WTC11 (cell line): ENCODE measurements at regions not wholly inside any gene's neighbourhood (a gene's known extent, or its start where the extent isn't known, plus 50 kb on each side); places are given as distances from the start of the nearest gene placed in this dataset.

ENCODE experiments used
- ATAC-seq: fragments of 200-7000 bp; cut with Tn5 transposase; 2 replicates; pipeline ENCODE4 v1.10.0; 2021; ENCODE audit warnings: mild to moderate bottlenecking, moderate library complexity
- CTCF ChIA-PET: fragments of 300-600 bp; sonication (Branson Sonifier 250); formaldehyde crosslinking; loops from one replicate; lab custom pipeline; 2021; ENCODE audit warnings: antibody characterized with exemption; lab: Charles Lee
- POLR2A ChIA-PET: fragments of 350-600 bp; sonication (Branson Sonifier 250); formaldehyde crosslinking; loops from one replicate; lab custom pipeline; 2021; ENCODE audit warnings: antibody characterized with exemption; lab: Charles Lee
- DNase-seq: peaks from one replicate; pipeline ENCODE4 v3.0.0; 2021; ENCODE audit warnings: low spot score
- H3K27ac Mint-ChIP-seq: 2 replicates; pipeline ENCODE4 v1.8.0; 2021; ENCODE audit warnings: mixed read lengths
- H3K27me3 Mint-ChIP-seq: 2 replicates; pipeline ENCODE4 v1.8.0; 2021; ENCODE audit warnings: low read depth, mild to moderate bottlenecking, moderate library complexity, mixed read lengths
- H3K36me3 Mint-ChIP-seq: 2 replicates; pipeline ENCODE4 v1.8.0; 2021; ENCODE audit warnings: mixed read lengths
- H3K4me1 Mint-ChIP-seq: 2 replicates; pipeline ENCODE4 v1.8.0; 2022; ENCODE audit warnings: mixed read lengths
- H3K4me3 Mint-ChIP-seq: 2 replicates; pipeline ENCODE4 v1.8.0; 2021; ENCODE audit warnings: mild to moderate bottlenecking, moderate library complexity, mixed read lengths
- H3K9me3 Mint-ChIP-seq: 2 replicates; pipeline ENCODE4 v1.8.0; 2021; ENCODE audit warnings: mixed read lengths
- ATF1 ChIP-seq: sonication (generic); formaldehyde crosslinking; IDR thresholded peaks from 2 replicates; pipeline ENCODE4 v1.8.1; 2023; ENCODE audit warnings: mild to moderate bottlenecking, moderate library complexity, missing genetic modification reagents
- ATF2 ChIP-seq: sonication (generic); formaldehyde crosslinking; IDR thresholded peaks from 2 replicates; pipeline ENCODE4 v1.8.1; 2022; ENCODE audit warnings: low read depth, missing genetic modification reagents, borderline replicate concordance
- E2F1 ChIP-seq: sonication (generic); formaldehyde crosslinking; IDR thresholded peaks from 2 replicates; pipeline ENCODE4 v1.8.0; 2022; ENCODE audit warnings: mild to moderate bottlenecking, missing genetic modification reagents
- ERG ChIP-seq: fragments of 250-450 bp; sonication (Bioruptor Pico); IDR thresholded peaks from 2 replicates; pipeline ENCODE4 v1.8.0; 2021; ENCODE audit warnings: mild to moderate bottlenecking
- FOXP1 ChIP-seq: sonication (generic); formaldehyde crosslinking; IDR thresholded peaks from 2 replicates; pipeline ENCODE4 v1.8.0; 2022; ENCODE audit warnings: missing genetic modification reagents, mild to moderate bottlenecking, moderate library complexity, borderline replicate concordance
- GABPB1 ChIP-seq: sonication (generic); formaldehyde crosslinking; IDR thresholded peaks from 2 replicates; pipeline ENCODE4 v1.8.1; 2023; ENCODE audit warnings: mild to moderate bottlenecking, missing genetic modification reagents
- JAZF1 ChIP-seq: fragments of 250-450 bp; sonication (Bioruptor Pico); IDR thresholded peaks from 2 replicates; pipeline ENCODE4 v1.9.0; 2021; ENCODE audit warnings: moderate library complexity, mild to moderate bottlenecking, inconsistent platforms
- KAT7 ChIP-seq: sonication (generic); formaldehyde crosslinking; IDR thresholded peaks from 2 replicates; pipeline ENCODE4 v1.8.1; 2023; ENCODE audit warnings: missing genetic modification reagents, mild to moderate bottlenecking, borderline replicate concordance
- MYBL2 ChIP-seq: sonication (generic); formaldehyde crosslinking; IDR thresholded peaks from 2 replicates; pipeline ENCODE4 v1.8.1; 2023; ENCODE audit warnings: mild to moderate bottlenecking, moderate library complexity, missing genetic modification reagents
- NFE2L1 ChIP-seq: sonication (generic); formaldehyde crosslinking; IDR thresholded peaks from 2 replicates; pipeline ENCODE4 v1.8.1; 2023; ENCODE audit warnings: missing genetic modification reagents
- PRRX2 ChIP-seq: fragments of 250-450 bp; sonication (Bioruptor Pico); IDR thresholded peaks from 2 replicates; pipeline ENCODE4 v1.8.0; 2021; ENCODE audit warnings: mild to moderate bottlenecking
- SMAD3 ChIP-seq: sonication (generic); formaldehyde crosslinking; IDR thresholded peaks from 2 replicates; pipeline ENCODE4 v1.8.0; 2022; ENCODE audit warnings: missing genetic modification reagents, mild to moderate bottlenecking, borderline replicate concordance
- TCF7 ChIP-seq: sonication (generic); formaldehyde crosslinking; IDR thresholded peaks from 2 replicates; pipeline ENCODE4 v1.8.0; 2022; ENCODE audit warnings: mild to moderate bottlenecking, low read depth, missing genetic modification reagents, moderate library complexity
- TEAD4 ChIP-seq: sonication (generic); formaldehyde crosslinking; IDR thresholded peaks from 2 replicates; pipeline ENCODE4 v1.8.0; 2022; ENCODE audit warnings: mild to moderate bottlenecking, missing genetic modification reagents
- ZNF396 ChIP-seq: fragments of 250-450 bp; sonication (Bioruptor Pico); IDR thresholded peaks from 2 replicates; pipeline ENCODE4 v1.8.0; 2021; ENCODE audit warnings: mild to moderate bottlenecking, moderate library complexity, borderline replicate concordance
- ZNF416 ChIP-seq: fragments of 250-450 bp; sonication (Bioruptor Pico); IDR thresholded peaks from 2 replicates; pipeline ENCODE4 v1.9.0; 2021; ENCODE audit warnings: mild to moderate bottlenecking, inconsistent platforms
- TF ChIP-seq, protein P1 (sequence below): sonication (generic); formaldehyde crosslinking; IDR thresholded peaks from 2 replicates; pipeline ENCODE4 v1.8.0; 2023; ENCODE audit warnings: missing genetic modification reagents
- TF ChIP-seq, protein P2 (sequence below): sonication (generic); formaldehyde crosslinking; IDR thresholded peaks from 2 replicates; pipeline ENCODE4 v1.8.1; 2022; ENCODE audit warnings: mild to moderate bottlenecking, missing genetic modification reagents, moderate library complexity, borderline replicate concordance
- TF ChIP-seq, protein P3 (sequence below): sonication (generic); formaldehyde crosslinking; IDR thresholded peaks from 2 replicates; pipeline ENCODE4 v1.8.0; 2022; ENCODE audit warnings: missing genetic modification reagents

DNA sequence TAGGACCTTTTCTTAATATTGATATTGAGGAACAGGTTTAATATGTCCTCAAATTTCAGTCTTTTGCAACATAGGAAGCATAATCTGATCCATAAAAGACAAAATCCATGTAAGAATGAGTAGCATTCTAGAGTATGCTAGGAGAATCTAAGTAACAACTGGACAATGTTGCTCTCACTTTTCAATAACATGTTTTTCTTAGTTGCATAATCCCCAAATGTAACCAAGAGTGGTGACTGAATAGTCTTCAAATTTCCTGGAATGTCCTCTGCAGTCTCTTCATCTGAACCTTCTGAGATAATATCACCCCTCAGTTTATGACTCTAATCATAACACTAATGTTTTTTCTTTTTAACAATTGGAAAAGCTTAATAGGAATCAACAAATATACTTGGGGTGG lies 110.0 kb upstream of the ZEB2 start:
- Mint-ChIP-seq H3K9me3 (peaks cover 14% of the 10 kb centered on the region), H3K4me1 (peaks cover 36% of the 10 kb centered on the region), H3K36me3 (no peaks in the 10 kb centered on the region; the same call in 1 of the 2 replicates), H3K4me3 (no peak overlapping the region), H3K27me3 (no peaks in the 10 kb centered on the region; the same call in 1 of the 2 replicates), H3K27ac (no peak overlapping the region)
- no peak for DNase-seq
- ChIA-PET CTCF (no interaction called here), POLR2A (no interaction called here)
- no peak for TF ChIP-seq ERG
- no peak for ATAC-seq

DNA sequence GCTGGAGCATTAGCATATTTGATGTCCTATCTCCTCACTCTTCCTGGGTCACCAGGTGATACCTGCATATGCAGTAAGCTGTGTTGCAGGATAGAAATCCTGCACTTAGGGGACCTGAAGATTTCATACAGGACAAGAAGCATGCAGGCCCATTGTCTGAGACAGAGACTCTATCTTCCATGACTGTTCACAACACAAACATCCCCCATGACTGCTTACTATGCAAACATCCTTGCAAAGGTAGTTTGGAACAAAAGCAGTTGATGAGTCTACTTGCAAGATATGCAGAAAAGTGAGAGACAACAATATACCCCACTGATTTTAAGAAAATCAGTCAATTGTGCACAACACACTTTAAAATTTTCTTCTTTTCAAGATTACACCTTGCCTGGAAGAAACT lies 108.6 kb upstream of the ZEB2 start:
- H3K9me3 Mint-ChIP-seq = peaks cover 4% of the 10 kb centered on the region; the same call in 1 of the 2 replicates
- ChIA-PET POLR2A (no interaction called here), CTCF (no interaction called here)
- H3K27ac Mint-ChIP-seq = no peak overlapping the region
- peaks cover 36% of the 10 kb centered on the region for H3K4me1 Mint-ChIP-seq
- H3K27me3 Mint-ChIP-seq = no peaks in the 10 kb centered on the region; the same call in 1 of the 2 replicates
- DNase-seq (no peak), ATAC-seq (no peak)
- no peaks in the 10 kb centered on the region; the same call in 1 of the 2 replicates for H3K36me3 Mint-ChIP-seq
- no peak overlapping the region for H3K4me3 Mint-ChIP-seq
- TF ChIP-seq, protein P1, sequence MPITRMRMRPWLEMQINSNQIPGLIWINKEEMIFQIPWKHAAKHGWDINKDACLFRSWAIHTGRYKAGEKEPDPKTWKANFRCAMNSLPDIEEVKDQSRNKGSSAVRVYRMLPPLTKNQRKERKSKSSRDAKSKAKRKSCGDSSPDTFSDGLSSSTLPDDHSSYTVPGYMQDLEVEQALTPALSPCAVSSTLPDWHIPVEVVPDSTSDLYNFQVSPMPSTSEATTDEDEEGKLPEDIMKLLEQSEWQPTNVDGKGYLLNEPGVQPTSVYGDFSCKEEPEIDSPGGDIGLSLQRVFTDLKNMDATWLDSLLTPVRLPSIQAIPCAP (CRISPR knock-in tag) = no peak
- TF ChIP-seq KAT7 (CRISPR knock-in tag) (no peak), ERG (no peak)

GRCh38 chr2:144625626-144626025 lies 105.7 kb upstream of the ZEB2 start:
- DNase-seq (no peak), ATAC-seq (no peak)
- CTCF ChIA-PET = no interaction called here
- Mint-ChIP-seq H3K27me3 (peaks cover 4% of the 10 kb centered on the region), H3K4me1 (peaks cover 36% of the 10 kb centered on the region), H3K27ac (no peak overlapping the region), H3K9me3 (peaks cover 22% of the 10 kb centered on the region), H3K4me3 (no peak overlapping the region), H3K36me3 (peaks cover 16% of the 10 kb centered on the region)
- POLR2A ChIA-PET = no interaction called here
- TF ChIP-seq TCF7 (CRISPR knock-in tag) (no peak), FOXP1 (CRISPR knock-in tag) (no peak), E2F1 (no peak), JAZF1 (CRISPR knock-in tag) (no peak)

- CTCF ChIA-PET = no interaction called here
- Mint-ChIP-seq H3K9me3 (peaks cover 22% of the 10 kb centered on the region), H3K4me1 (peaks cover 36% of the 10 kb centered on the region), H3K27ac (no peak overlapping the region), H3K27me3 (peaks cover 4% of the 10 kb centered on the region), H3K4me3 (no peak overlapping the region), H3K36me3 (peaks cover 16% of the 10 kb centered on the region)
- ATAC-seq = no peak
- no peak for DNase-seq
- POLR2A ChIA-PET = no interaction called here
- TF ChIP-seq NFE2L1 (no peak), SMAD3 (CRISPR knock-in tag) (no peak), TEAD4 (CRISPR knock-in tag) (no peak), GABPB1 (CRISPR knock-in tag) (no peak), MYBL2 (CRISPR knock-in tag) (no peak), PRRX2 (CRISPR knock-in tag) (no peak), ATF2 (no peak), ZNF416 (CRISPR knock-in tag) (no peak), ZNF396 (CRISPR knock-in tag) (no peak), ATF1 (CRISPR knock-in tag) (no peak)
- TF ChIP-seq, protein P2, sequence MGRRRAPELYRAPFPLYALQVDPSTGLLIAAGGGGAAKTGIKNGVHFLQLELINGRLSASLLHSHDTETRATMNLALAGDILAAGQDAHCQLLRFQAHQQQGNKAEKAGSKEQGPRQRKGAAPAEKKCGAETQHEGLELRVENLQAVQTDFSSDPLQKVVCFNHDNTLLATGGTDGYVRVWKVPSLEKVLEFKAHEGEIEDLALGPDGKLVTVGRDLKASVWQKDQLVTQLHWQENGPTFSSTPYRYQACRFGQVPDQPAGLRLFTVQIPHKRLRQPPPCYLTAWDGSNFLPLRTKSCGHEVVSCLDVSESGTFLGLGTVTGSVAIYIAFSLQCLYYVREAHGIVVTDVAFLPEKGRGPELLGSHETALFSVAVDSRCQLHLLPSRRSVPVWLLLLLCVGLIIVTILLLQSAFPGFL = no peak
- TF ChIP-seq, protein P3, sequence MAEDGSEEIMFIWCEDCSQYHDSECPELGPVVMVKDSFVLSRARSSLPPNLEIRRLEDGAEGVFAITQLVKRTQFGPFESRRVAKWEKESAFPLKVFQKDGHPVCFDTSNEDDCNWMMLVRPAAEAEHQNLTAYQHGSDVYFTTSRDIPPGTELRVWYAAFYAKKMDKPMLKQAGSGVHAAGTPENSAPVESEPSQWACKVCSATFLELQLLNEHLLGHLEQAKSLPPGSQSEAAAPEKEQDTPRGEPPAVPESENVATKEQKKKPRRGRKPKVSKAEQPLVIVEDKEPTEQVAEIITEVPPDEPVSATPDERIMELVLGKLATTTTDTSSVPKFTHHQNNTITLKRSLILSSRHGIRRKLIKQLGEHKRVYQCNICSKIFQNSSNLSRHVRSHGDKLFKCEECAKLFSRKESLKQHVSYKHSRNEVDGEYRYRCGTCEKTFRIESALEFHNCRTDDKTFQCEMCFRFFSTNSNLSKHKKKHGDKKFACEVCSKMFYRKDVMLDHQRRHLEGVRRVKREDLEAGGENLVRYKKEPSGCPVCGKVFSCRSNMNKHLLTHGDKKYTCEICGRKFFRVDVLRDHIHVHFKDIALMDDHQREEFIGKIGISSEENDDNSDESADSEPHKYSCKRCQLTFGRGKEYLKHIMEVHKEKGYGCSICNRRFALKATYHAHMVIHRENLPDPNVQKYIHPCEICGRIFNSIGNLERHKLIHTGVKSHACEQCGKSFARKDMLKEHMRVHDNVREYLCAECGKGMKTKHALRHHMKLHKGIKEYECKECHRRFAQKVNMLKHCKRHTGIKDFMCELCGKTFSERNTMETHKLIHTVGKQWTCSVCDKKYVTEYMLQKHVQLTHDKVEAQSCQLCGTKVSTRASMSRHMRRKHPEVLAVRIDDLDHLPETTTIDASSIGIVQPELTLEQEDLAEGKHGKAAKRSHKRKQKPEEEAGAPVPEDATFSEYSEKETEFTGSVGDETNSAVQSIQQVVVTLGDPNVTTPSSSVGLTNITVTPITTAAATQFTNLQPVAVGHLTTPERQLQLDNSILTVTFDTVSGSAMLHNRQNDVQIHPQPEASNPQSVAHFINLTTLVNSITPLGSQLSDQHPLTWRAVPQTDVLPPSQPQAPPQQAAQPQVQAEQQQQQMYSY (CRISPR knock-in tag) = no peak
Measured at GRCh38 chr2:144625226-144625625, 105.3 kb upstream of the ZEB2 start.
